HG02678 (cell line): ENCODE measurements at regions not wholly inside any gene's neighbourhood (a gene's known extent, or its start where the extent isn't known, plus 50 kb on each side); places are given as distances from the start of the nearest gene placed in this dataset.
"Not testable (repeated sequence)": the region's sequence is repeated elsewhere in the genome, so short reads cannot be mapped to it uniquely, and the experiment has no call there.

ENCODE experiments used
- ATAC-seq: cut with Tn5 transposase; IDR thresholded peaks from one replicate; pipeline ENCODE4 v1.9.1; 2021; ENCODE audit warnings: mild to moderate bottlenecking, moderate library complexity; ENCODE audit not compliant: unreplicated experiment

GRCh38 chr10:57621466-57621865 lies 646.2 kb downstream of the IPMK start:
- no peak for ATAC-seq

GRCh38 chr10:57605948-57606485 lies 661.7 kb downstream of the IPMK start:
- ATAC-seq = no peak

GRCh38 chr10:57599440-57599839 lies 668.3 kb downstream of the IPMK start:
- no peak for ATAC-seq

- ATAC-seq = no peak
Measured at GRCh38 chr10:57593983-57594573, 673.6 kb downstream of the IPMK start.

- ATAC-seq = no peak
Measured at GRCh38 chr10:57579926-57580325, 687.8 kb downstream of the IPMK start.

- ATAC-seq = no peak
Measured at GRCh38 chr10:57562211-57562610, 705.5 kb downstream of the IPMK start.

GRCh38 chr10:57551774-57552173 lies 715.9 kb downstream of the IPMK start:
- not testable (repeated sequence) for ATAC-seq

- ATAC-seq = no peak
Measured at GRCh38 chr10:57535306-57535705, 732.4 kb downstream of the IPMK start.

- ATAC-seq = no peak
Measured at GRCh38 chr10:57513637-57514036, 754.1 kb downstream of the IPMK start.

- ATAC-seq = no peak
Measured at GRCh38 chr10:57507788-57508187, 759.9 kb downstream of the IPMK start.

GRCh38 chr10:57506414-57507094 lies 761.1 kb downstream of the IPMK start:
- ATAC-seq = no peak

- no peak for ATAC-seq
Measured at GRCh38 chr10:57494486-57494885, 773.2 kb downstream of the IPMK start.

- no peak for ATAC-seq
Measured at GRCh38 chr10:57482259-57482658, 785.4 kb downstream of the IPMK start.

GRCh38 chr10:57472823-57473619 lies 794.7 kb downstream of the IPMK start:
- no peak for ATAC-seq

GRCh38 chr10:57468894-57469432 lies 798.7 kb downstream of the IPMK start:
- no peak for ATAC-seq

GRCh38 chr10:57465155-57465554 lies 802.5 kb downstream of the IPMK start:
- no peak for ATAC-seq

GRCh38 chr10:57460540-57460939 lies 807.2 kb downstream of the IPMK start:
- no peak for ATAC-seq

- no peak for ATAC-seq
Measured at GRCh38 chr10:57457972-57458512, 809.7 kb downstream of the IPMK start.

- ATAC-seq = no peak
Measured at GRCh38 chr10:57430376-57430775, 837.3 kb downstream of the IPMK start.

GRCh38 chr10:57420881-57421280 lies 846.8 kb downstream of the IPMK start:
- ATAC-seq = no peak

GRCh38 chr10:57418476-57418875 lies 849.2 kb downstream of the IPMK start:
- ATAC-seq = no peak
